GM12878 (cell line): ENCODE measurements at regions not wholly inside any gene's neighbourhood (a gene's known extent, or its start where the extent isn't known, plus 50 kb on each side); places are given as distances from the start of the nearest gene placed in this dataset.

Experiments used
- ATAC-seq: fragments of 200-7000 bp; cut with Tn5 transposase; 3 replicates; pipeline ENCODE4 v1.9.1; 2020; ENCODE audit warnings: mild to moderate bottlenecking, moderate library complexity
- BruUV-seq: library from RNA; stranded (reverse); fragments of 400-500 nt; replicated peaks from 2 replicates; lab custom pipeline; 2021; lab: Mats Ljungman, UMichigan
- CTCF ChIA-PET: fragments of 300-600 bp; sonication (Branson Sonifier 250); formaldehyde crosslinking; extraction: SDS; loops from one replicate; lab custom pipeline; 2021; ENCODE audit warnings: inconsistent platforms; lab: Yijun Ruan, JAX
- POLR2A ChIA-PET: fragments of 350-600 bp; formaldehyde crosslinking; extraction: SDS; loops from one replicate; lab custom pipeline; 2021; ENCODE audit warnings: inconsistent platforms; lab: Charles Lee
- RAD21 ChIA-PET: fragments of 300-600 bp; sonication (Branson Sonifier 250); formaldehyde crosslinking; loops from one replicate; lab custom pipeline; 2023; ENCODE audit warnings: antibody characterized with exemption; ENCODE audit not compliant: unreplicated experiment; lab: Charles Lee
- SMC1A ChIA-PET: fragments of 300-600 bp; sonication (Branson Sonifier 250); formaldehyde crosslinking; loops from one replicate; lab custom pipeline; 2023; ENCODE audit not compliant: unreplicated experiment, uncharacterized antibody; lab: Charles Lee
- DNase-seq: peaks from one replicate; pipeline ENCODE4 v3.0.0-alpha.2; 2011; ENCODE audit warnings: low read depth, low spot score
- FAIRE-seq: peaks from 3 replicates; lab custom pipeline; 2011; peaks lifted over from hg19 to GRCh38; lab: Jason Lieb, UNC
- H2AFZ ChIP-seq: 2 replicates; pipeline ENCODE4 v1.6.0; 2011; ENCODE audit warnings: low read depth, low read length, control low read depth; ENCODE audit not compliant: control insufficient read depth
- H3K27ac ChIP-seq: 2 replicates; pipeline ENCODE4 v1.5.1; 2011; ENCODE audit warnings: control low read depth; ENCODE audit not compliant: control insufficient read depth, insufficient read depth
- H3K27me3 ChIP-seq, 2 experiments: replicated peaks in 1 of 2; 2 replicates each; pipeline versions ENCODE4 v1.6.0 to v1.6.1; 2011; ENCODE audit warnings: low read length in 1 of 2; ENCODE audit not compliant: control insufficient read depth in 2 of 2, insufficient read depth in 2 of 2
- H3K36me3 ChIP-seq, 2 experiments: 2 replicates each; pipeline ENCODE4 v1.5.1; 2011; ENCODE audit warnings: low read length in 1 of 2; ENCODE audit not compliant: control insufficient read depth in 2 of 2, insufficient read depth in 2 of 2
- H3K4me1 ChIP-seq: 2 replicates; pipeline ENCODE4 v1.6.1; 2011; ENCODE audit warnings: mild to moderate bottlenecking, low read length, moderate library complexity, mixed read lengths; ENCODE audit not compliant: control insufficient read depth, insufficient read depth
- H3K4me2 ChIP-seq: 2 replicates; pipeline ENCODE4 v1.6.0; 2011; ENCODE audit warnings: control low read depth; ENCODE audit not compliant: control insufficient read depth, insufficient read depth
- H3K4me3 ChIP-seq: fragments of 200-600 bp; sonication (generic); 2 replicates; pipeline ENCODE4 v1.5.1; 2016
- H3K79me2 ChIP-seq: 2 replicates; pipeline ENCODE4 v1.6.0; 2011; ENCODE audit warnings: low read length; ENCODE audit not compliant: control insufficient read depth, insufficient read depth
- H3K9ac ChIP-seq: 2 replicates; pipeline ENCODE4 v1.8.0; 2011; ENCODE audit warnings: low read length, control low read depth, mixed read lengths; ENCODE audit not compliant: control insufficient read depth, insufficient read depth
- H3K9me3 ChIP-seq: replicated peaks from 3 replicates; pipeline ENCODE4 v1.5.1; 2011; ENCODE audit warnings: mild to moderate bottlenecking, low read length; ENCODE audit not compliant: control insufficient read depth, insufficient read depth
- H4K20me1 ChIP-seq: 2 replicates; pipeline ENCODE4 v1.6.0; 2011; ENCODE audit not compliant: control insufficient read depth, insufficient read depth
- HSF1 ChIP-seq: fragments of 150-350 bp; IDR thresholded peaks from 2 replicates; pipeline ENCODE4 v1.6.1; 2014; ENCODE audit warnings: mild to moderate bottlenecking, low read depth, low read length
- IRF4 ChIP-seq: IDR thresholded peaks from 2 replicates; pipeline ENCODE4 v1.6.1; 2011; ENCODE audit warnings: low read depth, low read length
- JUND ChIP-seq: IDR thresholded peaks from 2 replicates; pipeline ENCODE4 v1.6.1; 2012; ENCODE audit warnings: low read depth, mild to moderate bottlenecking, low read length, improper control_type of control experiment, moderate library complexity
- MEF2A ChIP-seq: IDR thresholded peaks from 2 replicates; pipeline ENCODE4 v1.6.1; 2011; ENCODE audit warnings: low read depth, mild to moderate bottlenecking, low read length, moderate library complexity; ENCODE audit not compliant: insufficient read depth
- MTA3 ChIP-seq: IDR thresholded peaks from 2 replicates; pipeline ENCODE4 v1.6.1; 2012; ENCODE audit warnings: low read length, inconsistent platforms, borderline replicate concordance
- PAX5 ChIP-seq: IDR thresholded peaks from 2 replicates; pipeline ENCODE4 v1.6.1; 2011; ENCODE audit warnings: low read depth, low read length, borderline replicate concordance
- RCOR1 ChIP-seq: conservative IDR thresholded peaks from 2 replicates; pipeline ENCODE4 v1.6.1; 2012; ENCODE audit warnings: low read depth, low read length, improper control_type of control experiment
- SMARCA5 ChIP-seq: fragments of 450-650 bp; IDR thresholded peaks from 2 replicates; pipeline ENCODE4 v1.6.1; 2017; ENCODE audit warnings: mild to moderate bottlenecking
- TARDBP ChIP-seq: IDR thresholded peaks from 2 replicates; pipeline ENCODE4 v1.6.1; 2016; ENCODE audit warnings: borderline replicate concordance
- TCF7 ChIP-seq: IDR thresholded peaks from 2 replicates; pipeline ENCODE4 v1.6.1; 2014; ENCODE audit warnings: antibody characterized with exemption, borderline replicate concordance
- ZBED1 ChIP-seq: IDR thresholded peaks from 2 replicates; pipeline ENCODE4 v1.6.1; 2016; ENCODE audit warnings: borderline replicate concordance
- WGBS: methylation state at CpG from one replicate; pipeline ENCODE4 v1.1.6; 2016; ENCODE audit warnings: low lambda C conversion rate; ENCODE audit not compliant: insufficient replicate concordance, insufficient coverage; ENCODE audit errors: missing lambda C conversion rate; 5-methylcytosine and 5-hydroxymethylcytosine counted together
- in situ Hi-C: fragments of 300-500 bp; cut with MboI; formaldehyde crosslinking; loops from 9 replicates; pipeline ENCODE4 v1.14.3; 2018; ENCODE audit warnings: mixed read lengths
- intact Hi-C: fragments of 100-400 bp; cut with micrococcal nuclease; formaldehyde crosslinking; loops from one replicate; pipeline ENCODE4 v1.14.2; 2022; ENCODE audit not compliant: unreplicated experiment

GRCh38 chr15:62452667-62453066 lies 287.6 kb upstream of the C2CD4B start:
- TF ChIP-seq RCOR1 (no peak), JUND (no peak), SMARCA5 (no peak), HSF1 (no peak), IRF4 (no peak), TCF7 (no peak), MTA3 (no peak), MEF2A (no peak), ZBED1 (no peak), PAX5 (no peak), TARDBP (no peak)
- 23% methylated on average over 4 of the region's 4 CpGs for WGBS
- no peak for FAIRE-seq

More at GRCh38 chr15:62452667-62453066, 287.6 kb upstream of the C2CD4B start:
- CTCF ChIA-PET = interaction anchor here (0.6 kb wide), 1 partner anchor 104 kb away, joined by 3 read pairs; no protein-coding TSS in a partner anchor
- DNase-seq (no peak), ATAC-seq (no peak)
- H3K79me2 ChIP-seq = no peaks in the 10 kb centered on the region
- H3K4me1 ChIP-seq = no peaks in the 10 kb centered on the region
- no peaks in the 10 kb centered on the region for H3K9me3 ChIP-seq
- H3K27me3 ChIP-seq = peaks cover 0 to 2% of the 10 kb centered on the region in 2 experiments; a peak in 1 of 4 replicates
- no peak overlapping the region for H3K4me3 ChIP-seq
- RAD21 ChIA-PET = no interaction called here
- no peak overlapping the region for H3K27ac ChIP-seq
- no peak overlapping the region for H3K4me2 ChIP-seq
- BruUV-seq = no TSS peak
- SMC1A ChIA-PET = no interaction called here
- POLR2A ChIA-PET = no interaction called here
- no peaks in the 10 kb centered on the region for H4K20me1 ChIP-seq
- H2AFZ ChIP-seq = no peak overlapping the region
- no peak overlapping the region for H3K9ac ChIP-seq
- intact Hi-C loops = no loop called here
- H3K36me3 ChIP-seq = no peaks in the 10 kb centered on the region
- in situ Hi-C loops = no loop called here
